PC-3 (cell line): ENCODE measurements at regions not wholly inside any gene's neighbourhood (a gene's known extent, or its start where the extent isn't known, plus 50 kb on each side); places are given as distances from the start of the nearest gene placed in this dataset.

Source experiments
- ATAC-seq: fragments of 200-7000 bp; cut with Tn5 transposase; 2 replicates; pipeline ENCODE4 v1.9.1; 2020; ENCODE audit warnings: mild to moderate bottlenecking, moderate library complexity
- BruUV-seq: library from RNA; stranded (reverse); fragments of 400-500 nt; replicated peaks from 2 replicates; lab custom pipeline; 2021; lab: Mats Ljungman, UMichigan
- CTCF ChIA-PET: fragments of 300-600 bp; sonication (Branson Sonifier 250); formaldehyde crosslinking; loops from one replicate; lab custom pipeline; 2022; ENCODE audit warnings: antibody characterized with exemption; lab: Charles Lee
- POLR2A ChIA-PET: fragments of 300-600 bp; sonication (Branson Sonifier 250); formaldehyde crosslinking; loops from one replicate; lab custom pipeline; 2022; ENCODE audit warnings: antibody characterized with exemption; ENCODE audit not compliant: unreplicated experiment; lab: Charles Lee
- DNase-seq: peaks from one replicate; pipeline ENCODE4 v3.0.0-alpha.2; 2015
- H2AFZ ChIP-seq: fragments of 300-600 bp; sonication (generic); 2 replicates; pipeline ENCODE4 v1.6.0; 2016; ENCODE audit warnings: antibody characterized with exemption, low read length
- H3F3A ChIP-seq: fragments of 300-600 bp; sonication (generic); one replicate; pipeline ENCODE4 v1.6.0; 2017; ENCODE audit warnings: antibody characterized with exemption, low read length, control low read depth, mild to moderate bottlenecking; ENCODE audit not compliant: unreplicated experiment
- H3K27ac ChIP-seq: fragments of 300-600 bp; sonication (generic); 2 replicates; pipeline ENCODE4 v1.5.1; 2016; ENCODE audit warnings: mild to moderate bottlenecking, low read length
- H3K27me3 ChIP-seq: fragments of 300-600 bp; sonication (generic); 2 replicates; pipeline ENCODE4 v1.6.1; 2016; ENCODE audit warnings: low read length, mixed read lengths
- H3K36me3 ChIP-seq: fragments of 300-600 bp; sonication (generic); 2 replicates; pipeline ENCODE4 v1.6.1; 2016; ENCODE audit warnings: low read depth, mixed run types, low read length, mixed read lengths
- H3K4me1 ChIP-seq: fragments of 300-600 bp; sonication (generic); 2 replicates; pipeline ENCODE4 v1.5.1; 2016; ENCODE audit warnings: low read length; ENCODE audit not compliant: insufficient read depth
- H3K4me2 ChIP-seq: fragments of 300-600 bp; sonication (generic); 2 replicates; pipeline ENCODE4 v1.6.0; 2016; ENCODE audit warnings: low read length
- H3K4me3 ChIP-seq: fragments of 300-600 bp; sonication (generic); 2 replicates; pipeline ENCODE4 v1.5.1; 2016; ENCODE audit warnings: mild to moderate bottlenecking, low read length, mixed read lengths
- H3K79me2 ChIP-seq: fragments of 300-600 bp; sonication (generic); 2 replicates; pipeline ENCODE4 v1.6.1; 2017; ENCODE audit warnings: low read length, mixed read lengths
- H3K9ac ChIP-seq: fragments of 300-600 bp; sonication (generic); 2 replicates; pipeline ENCODE4 v1.6.0; 2016; ENCODE audit warnings: mild to moderate bottlenecking, low read length
- H3K9me2 ChIP-seq: fragments of 300-600 bp; sonication (generic); replicated peaks from 2 replicates; pipeline ENCODE4 v1.6.1; 2016; ENCODE audit warnings: mixed run types, low read length, mixed read lengths
- H3K9me3 ChIP-seq: fragments of 300-600 bp; sonication (generic); 2 replicates; pipeline ENCODE4 v1.6.1; 2016; ENCODE audit warnings: low read length, mixed read lengths
- H4K20me1 ChIP-seq: fragments of 300-600 bp; sonication (generic); 2 replicates; pipeline ENCODE4 v1.6.1; 2016; ENCODE audit warnings: low read length, mixed read lengths
- EZH2 ChIP-seq: fragments of 300-600 bp; sonication (generic); IDR thresholded peaks from one replicate; pipeline ENCODE4 v1.6.1; 2017; ENCODE audit warnings: antibody characterized with exemption, mild to moderate bottlenecking, low read length; ENCODE audit not compliant: unreplicated experiment
- EZH2phosphoT487 ChIP-seq: fragments of 300-600 bp; sonication (generic); IDR thresholded peaks from 2 replicates; pipeline ENCODE4 v1.6.1; 2018; ENCODE audit warnings: mild to moderate bottlenecking, antibody characterized with exemption, low read length, borderline replicate concordance
- intact Hi-C: fragments of 100-400 bp; cut with micrococcal nuclease; formaldehyde crosslinking; loops from 2 replicates; pipeline ENCODE4 v1.9.0; 2023
- TF ChIP-seq, protein P1 (sequence below): fragments of 300-600 bp; sonication (generic); conservative IDR thresholded peaks from 2 replicates; pipeline ENCODE4 v1.5.1; 2017; ENCODE audit warnings: antibody characterized with exemption, low read depth, mild to moderate bottlenecking, low read length

DNA sequence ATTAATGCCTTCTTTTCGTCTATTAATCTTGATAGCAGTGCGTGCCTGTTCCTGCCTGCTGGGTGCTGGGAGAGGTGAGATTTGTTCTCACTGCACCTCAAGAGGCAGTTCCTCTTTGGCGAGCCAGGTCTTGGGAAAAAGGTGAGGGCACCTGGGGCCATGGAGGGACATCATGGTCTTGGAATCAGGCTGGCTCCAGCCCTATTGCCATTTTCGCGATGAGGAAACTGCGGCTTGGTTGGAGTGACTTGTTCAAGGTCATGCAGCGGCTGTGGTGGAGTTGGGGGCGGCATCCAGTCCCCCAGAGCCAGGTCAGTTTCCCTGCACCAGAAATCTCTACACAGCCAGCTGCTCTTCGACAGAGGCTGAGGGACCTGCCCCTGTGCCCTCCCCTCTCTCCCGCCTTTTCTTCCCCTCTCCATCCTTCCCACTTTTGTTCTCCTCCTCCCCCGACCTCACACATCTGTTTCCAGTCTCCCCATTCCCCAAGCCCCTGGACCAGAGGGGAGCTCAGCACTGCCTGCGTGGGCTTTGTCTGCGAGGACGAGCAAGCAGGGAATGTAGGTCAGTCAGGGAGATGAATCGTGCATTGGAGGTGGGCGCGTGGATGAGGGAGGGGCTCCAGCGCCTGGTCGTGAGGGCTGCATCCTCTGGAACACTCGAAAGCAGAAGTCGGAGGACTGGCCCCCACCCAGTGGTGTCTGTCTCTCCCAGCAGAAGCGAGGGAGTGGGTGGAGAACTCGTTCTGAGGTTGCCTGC is 135.1 kb downstream of the ACTL8 start:
- H3K4me1 ChIP-seq: no peaks in the 10 kb centered on the region
- no TSS peak for BruUV-seq
- H3K9ac ChIP-seq: no peak overlapping the region
- DNase-seq (no peak), ATAC-seq (no peak)
- POLR2A ChIA-PET: no interaction called here
- CTCF ChIA-PET: no interaction called here
- H3K4me2 ChIP-seq: no peak overlapping the region
- no peaks in the 10 kb centered on the region for H4K20me1 ChIP-seq
- no peaks in the 10 kb centered on the region for H3K9me3 ChIP-seq
- peaks cover 43% of the 10 kb centered on the region for H3K27me3 ChIP-seq
- H3K9me2 ChIP-seq: no peaks in the 10 kb centered on the region
- H3K27ac ChIP-seq: no peak overlapping the region
- H3K4me3 ChIP-seq: no peak overlapping the region
- no peaks in the 10 kb centered on the region for H3F3A ChIP-seq
- H3K79me2 ChIP-seq: no peaks in the 10 kb centered on the region
- H3K36me3 ChIP-seq: no peaks in the 10 kb centered on the region
- intact Hi-C loops: no loop called here
- TF ChIP-seq, protein P1, sequence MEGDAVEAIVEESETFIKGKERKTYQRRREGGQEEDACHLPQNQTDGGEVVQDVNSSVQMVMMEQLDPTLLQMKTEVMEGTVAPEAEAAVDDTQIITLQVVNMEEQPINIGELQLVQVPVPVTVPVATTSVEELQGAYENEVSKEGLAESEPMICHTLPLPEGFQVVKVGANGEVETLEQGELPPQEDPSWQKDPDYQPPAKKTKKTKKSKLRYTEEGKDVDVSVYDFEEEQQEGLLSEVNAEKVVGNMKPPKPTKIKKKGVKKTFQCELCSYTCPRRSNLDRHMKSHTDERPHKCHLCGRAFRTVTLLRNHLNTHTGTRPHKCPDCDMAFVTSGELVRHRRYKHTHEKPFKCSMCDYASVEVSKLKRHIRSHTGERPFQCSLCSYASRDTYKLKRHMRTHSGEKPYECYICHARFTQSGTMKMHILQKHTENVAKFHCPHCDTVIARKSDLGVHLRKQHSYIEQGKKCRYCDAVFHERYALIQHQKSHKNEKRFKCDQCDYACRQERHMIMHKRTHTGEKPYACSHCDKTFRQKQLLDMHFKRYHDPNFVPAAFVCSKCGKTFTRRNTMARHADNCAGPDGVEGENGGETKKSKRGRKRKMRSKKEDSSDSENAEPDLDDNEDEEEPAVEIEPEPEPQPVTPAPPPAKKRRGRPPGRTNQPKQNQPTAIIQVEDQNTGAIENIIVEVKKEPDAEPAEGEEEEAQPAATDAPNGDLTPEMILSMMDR: no peak
- TF ChIP-seq EZH2 (no peak), EZH2phosphoT487 (no peak)
- H2AFZ ChIP-seq: no peak overlapping the region

DNA sequence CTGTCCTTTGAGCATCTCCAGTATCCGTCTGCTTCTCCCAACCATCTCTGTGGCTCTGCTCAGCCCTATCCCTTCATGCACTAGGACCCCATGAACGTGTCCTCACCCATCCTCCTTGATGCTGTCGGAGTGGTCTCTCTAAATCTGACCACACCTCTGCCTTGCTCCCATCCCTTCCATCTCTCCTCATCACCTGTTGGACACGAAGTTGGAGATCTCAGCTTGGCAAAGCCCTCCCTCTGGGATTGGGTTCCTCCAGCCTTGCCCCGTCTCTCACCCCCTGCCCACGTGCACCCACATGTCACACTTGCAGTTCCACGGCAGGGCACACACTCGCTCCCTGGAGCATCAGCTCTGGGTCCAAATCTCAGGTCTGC is 135.7 kb downstream of the ACTL8 start:
- no peaks in the 10 kb centered on the region for H3K4me1 ChIP-seq
- ChIA-PET POLR2A (no interaction called here), CTCF (no interaction called here)
- no peaks in the 10 kb centered on the region for H3F3A ChIP-seq
- H2AFZ ChIP-seq: no peak overlapping the region
- intact Hi-C loops: no loop called here
- no peak overlapping the region for H3K4me2 ChIP-seq
- DNase-seq: no peak
- H3K9me3 ChIP-seq: no peaks in the 10 kb centered on the region
- H3K79me2 ChIP-seq: no peaks in the 10 kb centered on the region
- no peak for ATAC-seq
- H3K27ac ChIP-seq: no peak overlapping the region
- no peak overlapping the region for H3K4me3 ChIP-seq
- TF ChIP-seq EZH2 (no peak), EZH2phosphoT487 (no peak)
- TF ChIP-seq, protein P1: no peak
- H3K27me3 ChIP-seq: peaks cover 37% of the 10 kb centered on the region
- BruUV-seq: no TSS peak
- no peaks in the 10 kb centered on the region for H4K20me1 ChIP-seq
- no peaks in the 10 kb centered on the region for H3K9me2 ChIP-seq
- no peak overlapping the region for H3K9ac ChIP-seq
- H3K36me3 ChIP-seq: no peaks in the 10 kb centered on the region
